GM23338 (cell line): ENCODE measurements at regions not wholly inside any gene's neighbourhood (a gene's known extent, or its start where the extent isn't known, plus 50 kb on each side); places are given as distances from the start of the nearest gene placed in this dataset.

ENCODE experiments used
- ATAC-seq: fragments of 200-7000 bp; cut with Tn5 transposase; 3 replicates; pipeline ENCODE4 v1.9.1; 2020
- DNase-seq: peaks from one replicate; pipeline ENCODE4 v3.0.0-alpha.2; 2015; ENCODE audit warnings: low spot score
- H2AFZ ChIP-seq: fragments of 200-600 bp; sonication (generic); 2 replicates; pipeline ENCODE4 v1.8.0; 2016; ENCODE audit warnings: antibody characterized with exemption, mild to moderate bottlenecking, moderate library complexity
- H3F3A ChIP-seq: fragments of 200-600 bp; sonication (generic); replicated peaks from 2 replicates; pipeline ENCODE4 v1.8.0; 2017; ENCODE audit warnings: antibody characterized with exemption, mixed run types, low read depth
- H3K27ac ChIP-seq: fragments of 200-600 bp; sonication (generic); 2 replicates; pipeline ENCODE4 v1.6.1; 2016; ENCODE audit warnings: low read depth
- H3K27me3 ChIP-seq: fragments of 200-600 bp; sonication (generic); 2 replicates; pipeline ENCODE4 v1.8.0; 2016; ENCODE audit warnings: mild to moderate bottlenecking, mixed run types, moderate library complexity; ENCODE audit not compliant: insufficient read depth
- H3K36me3 ChIP-seq: fragments of 200-600 bp; sonication (generic); 2 replicates; pipeline ENCODE4 v1.8.0; 2016; ENCODE audit warnings: mild to moderate bottlenecking; ENCODE audit not compliant: insufficient read depth
- H3K4me1 ChIP-seq: fragments of 200-600 bp; sonication (generic); 2 replicates; pipeline ENCODE4 v1.8.0; 2016; ENCODE audit warnings: mild to moderate bottlenecking, moderate library complexity; ENCODE audit not compliant: insufficient read depth
- H3K4me2 ChIP-seq: fragments of 200-600 bp; sonication (generic); 2 replicates; pipeline ENCODE4 v1.7.1; 2017; ENCODE audit warnings: mixed run types
- H3K4me3 ChIP-seq: fragments of 200-600 bp; sonication (generic); 2 replicates; pipeline ENCODE4 v1.6.1; 2016; ENCODE audit warnings: mixed run types
- H3K79me2 ChIP-seq: fragments of 200-600 bp; sonication (generic); replicated peaks from 2 replicates; pipeline ENCODE4 v1.8.0; 2017; ENCODE audit warnings: mild to moderate bottlenecking; ENCODE audit not compliant: insufficient read depth
- H3K9me2 ChIP-seq: fragments of 200-600 bp; sonication (generic); 2 replicates; pipeline ENCODE4 v1.8.0; 2017; ENCODE audit not compliant: insufficient read depth
- H4K20me1 ChIP-seq: fragments of 200-600 bp; sonication (generic); replicated peaks from 2 replicates; pipeline ENCODE4 v1.8.0; 2017; ENCODE audit warnings: mild to moderate bottlenecking; ENCODE audit not compliant: insufficient read depth
- H3K27ac Mint-ChIP-seq: 2 replicates; pipeline ENCODE4 v1.8.0; 2020; ENCODE audit warnings: inconsistent platforms, mild to moderate bottlenecking, moderate library complexity, mixed read lengths
- H3K27me3 Mint-ChIP-seq: 3 replicates; pipeline ENCODE4 v1.8.0; 2022; ENCODE audit warnings: low read depth, mild to moderate bottlenecking, moderate library complexity, mixed read lengths, inconsistent platforms; ENCODE audit not compliant: insufficient read depth, poor library complexity
- H3K36me3 Mint-ChIP-seq: 3 replicates; pipeline ENCODE4 v1.8.0; 2021; ENCODE audit warnings: low read depth, mild to moderate bottlenecking, inconsistent platforms, moderate library complexity, mixed read lengths
- H3K4me1 Mint-ChIP-seq: 3 replicates; pipeline ENCODE4 v1.8.0; 2020; ENCODE audit warnings: mild to moderate bottlenecking, inconsistent platforms, mixed read lengths
- H3K4me3 Mint-ChIP-seq: 3 replicates; pipeline ENCODE4 v1.8.0; 2021; ENCODE audit warnings: moderate library complexity, mild to moderate bottlenecking, inconsistent platforms, mixed read lengths
- H3K9me3 Mint-ChIP-seq: 3 replicates; pipeline ENCODE4 v1.8.0; 2020; ENCODE audit warnings: moderate library complexity, mild to moderate bottlenecking, inconsistent platforms, mixed read lengths
- CREB1 ChIP-seq: fragments of 250-450 bp; sonication (Bioruptor Pico); IDR thresholded peaks from 2 replicates; pipeline ENCODE4 v1.5.0; 2020; ENCODE audit warnings: low read depth, mild to moderate bottlenecking, moderate library complexity
- CTCF ChIP-seq, 2 experiments: fragments of 200-600 bp in 1 of 2; sonication (generic) in 1 of 2; conservative IDR thresholded peaks; 2 replicates each; pipeline versions ENCODE4 v1.5.1 to v1.6.1; 2016 to 2017; ENCODE audit warnings: antibody characterized with exemption in 2 of 2, low read depth in 2 of 2, mild to moderate bottlenecking in 2 of 2, moderate library complexity in 1 of 2
- EZH2 ChIP-seq: fragments of 200-600 bp; sonication (generic); IDR thresholded peaks from one replicate; pipeline ENCODE4 v1.8.0; 2017; ENCODE audit warnings: antibody characterized with exemption, mild to moderate bottlenecking, low read depth; ENCODE audit not compliant: unreplicated experiment
- EZH2phosphoT487 ChIP-seq: fragments of 200-600 bp; sonication (generic); IDR thresholded peaks from one replicate; pipeline ENCODE4 v1.8.1; 2018; ENCODE audit warnings: antibody characterized with exemption; ENCODE audit not compliant: unreplicated experiment
- JUNB ChIP-seq: IDR thresholded peaks from one replicate; pipeline ENCODE4 v1.6.1; 2016; ENCODE audit warnings: antibody characterized with exemption; ENCODE audit not compliant: unreplicated experiment
- NANOG ChIP-seq: IDR thresholded peaks from 2 replicates; pipeline ENCODE4 v1.6.1; 2016; ENCODE audit warnings: antibody characterized with exemption, borderline replicate concordance
- POLR2AphosphoS5 ChIP-seq: IDR thresholded peaks from 2 replicates; pipeline ENCODE4 v1.6.1; 2016; ENCODE audit warnings: antibody characterized with exemption, low read depth
- STAT1 ChIP-seq: IDR thresholded peaks from one replicate; pipeline ENCODE4 v1.6.1; 2016; ENCODE audit warnings: antibody characterized with exemption; ENCODE audit not compliant: unreplicated experiment
- ZNF114 ChIP-seq: fragments of 250-450 bp; sonication (Bioruptor Pico); IDR thresholded peaks from 2 replicates; pipeline ENCODE4 v1.5.0; 2020; ENCODE audit warnings: mild to moderate bottlenecking, moderate library complexity
- ZNF331 ChIP-seq: fragments of 250-450 bp; sonication (Bioruptor Pico); IDR thresholded peaks from 2 replicates; pipeline ENCODE4 v1.5.0; 2020; ENCODE audit warnings: low read depth, mild to moderate bottlenecking, moderate library complexity
- TF ChIP-seq, protein P1 (sequence below): IDR thresholded peaks from 2 replicates; pipeline ENCODE4 v1.6.1; 2016; ENCODE audit warnings: antibody characterized with exemption
- TF ChIP-seq, protein P2 (sequence below): IDR thresholded peaks from one replicate; pipeline ENCODE4 v1.6.1; 2018; ENCODE audit warnings: antibody characterized with exemption; ENCODE audit not compliant: unreplicated experiment
- TF ChIP-seq, protein P3 (sequence below): fragments of 250-450 bp; sonication (Bioruptor Pico); IDR thresholded peaks from 2 replicates; pipeline ENCODE4 v1.5.0; 2020; ENCODE audit warnings: mild to moderate bottlenecking, moderate library complexity

DNA sequence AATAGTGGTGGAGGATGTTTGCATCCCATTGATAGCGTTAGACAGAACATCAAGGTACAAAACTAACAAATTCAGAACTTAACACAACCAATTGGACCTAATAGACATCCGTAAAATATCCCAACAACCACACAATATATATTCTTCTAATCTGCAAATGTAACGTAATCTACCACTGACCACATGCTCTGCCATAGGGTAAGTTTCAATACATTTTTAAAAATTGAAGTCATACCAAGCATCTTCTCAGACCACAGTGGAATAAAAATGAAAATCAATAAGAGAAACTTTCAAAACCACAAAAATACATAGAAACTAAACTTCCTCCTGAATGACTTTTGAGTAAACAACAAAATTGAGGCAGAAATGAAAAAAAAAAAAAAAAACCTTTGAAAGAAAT lies 1087.5 kb downstream of the KCNT2 start:
- Histone ChIP-seq H4K20me1 (no peaks in the 10 kb centered on the region), H3K79me2 (no peaks in the 10 kb centered on the region), H3F3A (no peaks in the 10 kb centered on the region), H3K9me2 (no peaks in the 10 kb centered on the region), H3K4me2 (no peak overlapping the region), H3K4me3 (no peak overlapping the region), H3K36me3 (no peaks in the 10 kb centered on the region), H2AFZ (no peak overlapping the region), H3K27ac (no peak overlapping the region), H3K4me1 (no peaks in the 10 kb centered on the region), H3K27me3 (no peaks in the 10 kb centered on the region)
- H3K27me3 Mint-ChIP-seq, result no peaks in the 10 kb centered on the region
- H3K36me3 Mint-ChIP-seq, result no peaks in the 10 kb centered on the region
- no peak overlapping the region for H3K4me3 Mint-ChIP-seq
- H3K27ac Mint-ChIP-seq, result no peak overlapping the region
- ATAC-seq (no peak), DNase-seq (no peak)
- H3K4me1 Mint-ChIP-seq, result no peaks in the 10 kb centered on the region
- no peak for TF ChIP-seq EZH2phosphoT487
- TF ChIP-seq ZNF114 (CRISPR knock-in tag), result no peak
- TF ChIP-seq, protein P1, sequence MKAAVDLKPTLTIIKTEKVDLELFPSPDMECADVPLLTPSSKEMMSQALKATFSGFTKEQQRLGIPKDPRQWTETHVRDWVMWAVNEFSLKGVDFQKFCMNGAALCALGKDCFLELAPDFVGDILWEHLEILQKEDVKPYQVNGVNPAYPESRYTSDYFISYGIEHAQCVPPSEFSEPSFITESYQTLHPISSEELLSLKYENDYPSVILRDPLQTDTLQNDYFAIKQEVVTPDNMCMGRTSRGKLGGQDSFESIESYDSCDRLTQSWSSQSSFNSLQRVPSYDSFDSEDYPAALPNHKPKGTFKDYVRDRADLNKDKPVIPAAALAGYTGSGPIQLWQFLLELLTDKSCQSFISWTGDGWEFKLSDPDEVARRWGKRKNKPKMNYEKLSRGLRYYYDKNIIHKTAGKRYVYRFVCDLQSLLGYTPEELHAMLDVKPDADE, result no peak
- TF ChIP-seq CTCF (conservative IDR thresholded peaks at IDR 0.05; ENCODE audit: low read depth in 2 of 2), result no peak
- no peak for TF ChIP-seq STAT1
- no peak for TF ChIP-seq JUNB
- no peak for TF ChIP-seq EZH2
- TF ChIP-seq, protein P2, sequence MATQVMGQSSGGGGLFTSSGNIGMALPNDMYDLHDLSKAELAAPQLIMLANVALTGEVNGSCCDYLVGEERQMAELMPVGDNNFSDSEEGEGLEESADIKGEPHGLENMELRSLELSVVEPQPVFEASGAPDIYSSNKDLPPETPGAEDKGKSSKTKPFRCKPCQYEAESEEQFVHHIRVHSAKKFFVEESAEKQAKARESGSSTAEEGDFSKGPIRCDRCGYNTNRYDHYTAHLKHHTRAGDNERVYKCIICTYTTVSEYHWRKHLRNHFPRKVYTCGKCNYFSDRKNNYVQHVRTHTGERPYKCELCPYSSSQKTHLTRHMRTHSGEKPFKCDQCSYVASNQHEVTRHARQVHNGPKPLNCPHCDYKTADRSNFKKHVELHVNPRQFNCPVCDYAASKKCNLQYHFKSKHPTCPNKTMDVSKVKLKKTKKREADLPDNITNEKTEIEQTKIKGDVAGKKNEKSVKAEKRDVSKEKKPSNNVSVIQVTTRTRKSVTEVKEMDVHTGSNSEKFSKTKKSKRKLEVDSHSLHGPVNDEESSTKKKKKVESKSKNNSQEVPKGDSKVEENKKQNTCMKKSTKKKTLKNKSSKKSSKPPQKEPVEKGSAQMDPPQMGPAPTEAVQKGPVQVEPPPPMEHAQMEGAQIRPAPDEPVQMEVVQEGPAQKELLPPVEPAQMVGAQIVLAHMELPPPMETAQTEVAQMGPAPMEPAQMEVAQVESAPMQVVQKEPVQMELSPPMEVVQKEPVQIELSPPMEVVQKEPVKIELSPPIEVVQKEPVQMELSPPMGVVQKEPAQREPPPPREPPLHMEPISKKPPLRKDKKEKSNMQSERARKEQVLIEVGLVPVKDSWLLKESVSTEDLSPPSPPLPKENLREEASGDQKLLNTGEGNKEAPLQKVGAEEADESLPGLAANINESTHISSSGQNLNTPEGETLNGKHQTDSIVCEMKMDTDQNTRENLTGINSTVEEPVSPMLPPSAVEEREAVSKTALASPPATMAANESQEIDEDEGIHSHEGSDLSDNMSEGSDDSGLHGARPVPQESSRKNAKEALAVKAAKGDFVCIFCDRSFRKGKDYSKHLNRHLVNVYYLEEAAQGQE, result no peak
- TF ChIP-seq, protein P3, sequence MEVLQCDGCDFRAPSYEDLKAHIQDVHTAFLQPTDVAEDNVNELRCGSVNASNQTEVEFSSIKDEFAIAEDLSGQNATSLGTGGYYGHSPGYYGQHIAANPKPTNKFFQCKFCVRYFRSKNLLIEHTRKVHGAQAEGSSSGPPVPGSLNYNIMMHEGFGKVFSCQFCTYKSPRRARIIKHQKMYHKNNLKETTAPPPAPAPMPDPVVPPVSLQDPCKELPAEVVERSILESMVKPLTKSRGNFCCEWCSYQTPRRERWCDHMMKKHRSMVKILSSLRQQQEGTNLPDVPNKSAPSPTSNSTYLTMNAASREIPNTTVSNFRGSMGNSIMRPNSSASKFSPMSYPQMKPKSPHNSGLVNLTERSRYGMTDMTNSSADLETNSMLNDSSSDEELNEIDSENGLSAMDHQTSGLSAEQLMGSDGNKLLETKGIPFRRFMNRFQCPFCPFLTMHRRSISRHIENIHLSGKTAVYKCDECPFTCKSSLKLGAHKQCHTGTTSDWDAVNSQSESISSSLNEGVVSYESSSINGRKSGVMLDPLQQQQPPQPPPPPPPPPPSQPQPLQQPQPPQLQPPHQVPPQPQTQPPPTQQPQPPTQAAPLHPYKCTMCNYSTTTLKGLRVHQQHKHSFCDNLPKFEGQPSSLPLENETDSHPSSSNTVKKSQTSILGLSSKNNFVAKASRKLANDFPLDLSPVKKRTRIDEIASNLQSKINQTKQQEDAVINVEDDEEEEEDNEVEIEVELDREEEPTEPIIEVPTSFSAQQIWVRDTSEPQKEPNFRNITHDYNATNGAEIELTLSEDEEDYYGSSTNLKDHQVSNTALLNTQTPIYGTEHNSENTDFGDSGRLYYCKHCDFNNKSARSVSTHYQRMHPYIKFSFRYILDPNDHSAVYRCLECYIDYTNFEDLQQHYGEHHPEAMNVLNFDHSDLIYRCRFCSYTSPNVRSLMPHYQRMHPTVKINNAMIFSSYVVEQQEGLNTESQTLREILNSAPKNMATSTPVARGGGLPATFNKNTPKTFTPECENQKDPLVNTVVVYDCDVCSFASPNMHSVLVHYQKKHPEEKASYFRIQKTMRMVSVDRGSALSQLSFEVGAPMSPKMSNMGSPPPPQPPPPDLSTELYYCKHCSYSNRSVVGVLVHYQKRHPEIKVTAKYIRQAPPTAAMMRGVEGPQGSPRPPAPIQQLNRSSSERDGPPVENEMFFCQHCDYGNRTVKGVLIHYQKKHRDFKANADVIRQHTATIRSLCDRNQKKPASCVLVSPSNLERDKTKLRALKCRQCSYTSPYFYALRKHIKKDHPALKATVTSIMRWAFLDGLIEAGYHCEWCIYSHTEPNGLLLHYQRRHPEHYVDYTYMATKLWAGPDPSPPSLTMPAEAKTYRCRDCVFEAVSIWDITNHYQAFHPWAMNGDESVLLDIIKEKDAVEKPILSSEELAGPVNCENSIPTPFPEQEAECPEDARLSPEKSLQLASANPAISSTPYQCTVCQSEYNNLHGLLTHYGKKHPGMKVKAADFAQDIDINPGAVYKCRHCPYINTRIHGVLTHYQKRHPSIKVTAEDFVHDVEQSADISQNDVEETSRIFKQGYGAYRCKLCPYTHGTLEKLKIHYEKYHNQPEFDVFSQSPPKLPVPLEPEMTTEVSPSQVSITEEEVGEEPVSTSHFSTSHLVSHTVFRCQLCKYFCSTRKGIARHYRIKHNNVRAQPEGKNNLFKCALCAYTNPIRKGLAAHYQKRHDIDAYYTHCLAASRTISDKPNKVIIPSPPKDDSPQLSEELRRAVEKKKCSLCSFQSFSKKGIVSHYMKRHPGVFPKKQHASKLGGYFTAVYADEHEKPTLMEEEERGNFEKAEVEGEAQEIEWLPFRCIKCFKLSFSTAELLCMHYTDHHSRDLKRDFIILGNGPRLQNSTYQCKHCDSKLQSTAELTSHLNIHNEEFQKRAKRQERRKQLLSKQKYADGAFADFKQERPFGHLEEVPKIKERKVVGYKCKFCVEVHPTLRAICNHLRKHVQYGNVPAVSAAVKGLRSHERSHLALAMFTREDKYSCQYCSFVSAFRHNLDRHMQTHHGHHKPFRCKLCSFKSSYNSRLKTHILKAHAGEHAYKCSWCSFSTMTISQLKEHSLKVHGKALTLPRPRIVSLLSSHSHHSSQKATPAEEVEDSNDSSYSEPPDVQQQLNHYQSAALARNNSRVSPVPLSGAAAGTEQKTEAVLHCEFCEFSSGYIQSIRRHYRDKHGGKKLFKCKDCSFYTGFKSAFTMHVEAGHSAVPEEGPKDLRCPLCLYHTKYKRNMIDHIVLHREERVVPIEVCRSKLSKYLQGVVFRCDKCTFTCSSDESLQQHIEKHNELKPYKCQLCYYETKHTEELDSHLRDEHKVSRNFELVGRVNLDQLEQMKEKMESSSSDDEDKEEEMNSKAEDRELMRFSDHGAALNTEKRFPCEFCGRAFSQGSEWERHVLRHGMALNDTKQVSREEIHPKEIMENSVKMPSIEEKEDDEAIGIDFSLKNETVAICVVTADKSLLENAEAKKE (CRISPR knock-in tag), result no peak
- TF ChIP-seq POLR2AphosphoS5, result no peak
- TF ChIP-seq ZNF331, result no peak
- TF ChIP-seq NANOG, result no peak
- TF ChIP-seq CREB1 (CRISPR knock-in tag), result no peak
- H3K9me3 Mint-ChIP-seq, result no peaks in the 10 kb centered on the region
